ENCODE measurements at regions not wholly inside any gene's neighbourhood (a gene's known extent, or its start where the extent isn't known, plus 50 kb on each side); places are given as distances from the start of the nearest gene placed in this dataset.
A peak's percentile ranks its signal among the peaks of the same experiment; 100 is the strongest.

GRCh38 chr1:114316204-114316603 lies 162.5 kb upstream of the SYT6 start:
- no peak for TF ChIP-seq CTCF (IDR thresholded peaks at IDR 0.05; ENCODE audit: unreplicated experiment)
- Mint-ChIP-seq H3K36me3 (no peaks in the 10 kb centered on the region), H3K27me3 (ENCODE audit: low read depth) (no peaks in the 10 kb centered on the region), H3K27ac (no peak overlapping the region), H3K4me1 (no peaks in the 10 kb centered on the region), H3K4me3 (no peak overlapping the region), H3K9me3 (no peaks in the 10 kb centered on the region)
- DNase-seq (ENCODE audit: low spot score in 2 of 2, unreplicated experiment in 2 of 2): no peak

- peaks cover 3% of the 10 kb centered on the region for H3K4me1 Mint-ChIP-seq
Measured at GRCh38 chr1:114315631-114316030, 162.0 kb upstream of the SYT6 start.

GRCh38 chr1:114314576-114314975 lies 160.9 kb upstream of the SYT6 start:
- H3K4me3 Mint-ChIP-seq: no peak overlapping the region
- H3K36me3 Mint-ChIP-seq: no peaks in the 10 kb centered on the region
- DNase-seq (ENCODE audit: low spot score in 2 of 2, unreplicated experiment in 2 of 2): no peak

More at GRCh38 chr1:114315631-114316030, 162.0 kb upstream of the SYT6 start:
- H3K27me3 Mint-ChIP-seq (ENCODE audit: low read depth): no peaks in the 10 kb centered on the region
- no peaks in the 10 kb centered on the region for H3K9me3 Mint-ChIP-seq
- no peak for TF ChIP-seq CTCF (IDR thresholded peaks at IDR 0.05; ENCODE audit: unreplicated experiment)
- no peak overlapping the region for H3K4me3 Mint-ChIP-seq
- DNase-seq (ENCODE audit: low spot score in 2 of 2, unreplicated experiment in 2 of 2): no peak
- no peak overlapping the region for H3K27ac Mint-ChIP-seq
- H3K36me3 Mint-ChIP-seq: no peaks in the 10 kb centered on the region

GRCh38 chr1:114314098-114314497 lies 160.4 kb upstream of the SYT6 start:
- DNase-seq (ENCODE audit: low spot score in 2 of 2, unreplicated experiment in 2 of 2): no peak
- Mint-ChIP-seq H3K9me3 (no peaks in the 10 kb centered on the region), H3K4me1 (peaks cover 5% of the 10 kb centered on the region), H3K4me3 (no peak overlapping the region), H3K27me3 (ENCODE audit: low read depth) (no peaks in the 10 kb centered on the region), H3K27ac (no peak overlapping the region), H3K36me3 (no peaks in the 10 kb centered on the region)
- no peak for TF ChIP-seq CTCF (IDR thresholded peaks at IDR 0.05; ENCODE audit: unreplicated experiment)

More at GRCh38 chr1:114314576-114314975, 160.9 kb upstream of the SYT6 start:
- Mint-ChIP-seq H3K9me3 (no peaks in the 10 kb centered on the region), H3K4me1 (peaks cover 5% of the 10 kb centered on the region), H3K27me3 (ENCODE audit: low read depth) (no peaks in the 10 kb centered on the region), H3K27ac (no peak overlapping the region)
- TF ChIP-seq CTCF (IDR thresholded peaks at IDR 0.05; ENCODE audit: unreplicated experiment): no peak

- Mint-ChIP-seq H3K36me3 (no peaks in the 10 kb centered on the region), H3K4me1 (peaks cover 5% of the 10 kb centered on the region), H3K27ac (peak overlapping the region; percentile 45), H3K9me3 (no peaks in the 10 kb centered on the region), H3K4me3 (no peak overlapping the region), H3K27me3 (ENCODE audit: low read depth) (peaks cover 5% of the 10 kb centered on the region)
- no peak for DNase-seq (ENCODE audit: low spot score in 2 of 2, unreplicated experiment in 2 of 2)
- TF ChIP-seq CTCF (IDR thresholded peaks at IDR 0.05; ENCODE audit: unreplicated experiment): no peak
Measured at GRCh38 chr1:114310695-114311271, 157.1 kb upstream of the SYT6 start.

- DNase-seq (ENCODE audit: low spot score in 2 of 2, unreplicated experiment in 2 of 2): no peak
- peaks cover 5% of the 10 kb centered on the region for H3K9me3 Mint-ChIP-seq
- no peaks in the 10 kb centered on the region for H3K36me3 Mint-ChIP-seq
- TF ChIP-seq CTCF (IDR thresholded peaks at IDR 0.05; ENCODE audit: unreplicated experiment): no peak
- H3K4me3 Mint-ChIP-seq: no peak overlapping the region
- peaks cover 17% of the 10 kb centered on the region for H3K27me3 Mint-ChIP-seq (ENCODE audit: low read depth)
- H3K27ac Mint-ChIP-seq: no peak overlapping the region
- peaks cover 5% of the 10 kb centered on the region for H3K4me1 Mint-ChIP-seq
Measured at GRCh38 chr1:114302821-114303220, 149.2 kb upstream of the SYT6 start.
